ENCODE measurements at regions not wholly inside any gene's neighbourhood (a gene's known extent, or its start where the extent isn't known, plus 50 kb on each side); places are given as distances from the start of the nearest gene placed in this dataset.

GRCh38 chr14:98950353-98950895 lies 321.6 kb downstream of the BCL11B start:
- TF ChIP-seq POLR2AphosphoS5 (IDR thresholded peaks at IDR 0.05; ENCODE audit: low read depth, low read length) (no peak), TAF1 (IDR thresholded peaks at IDR 0.05; ENCODE audit: low read depth, low read length) (no peak), POLR2A (IDR thresholded peaks at IDR 0.05; ENCODE audit: low read depth, low read length) (no peak), SPI1 (IDR thresholded peaks at IDR 0.05; ENCODE audit: low read depth, low read length) (no peak), PAX5 (IDR thresholded peaks at IDR 0.05; ENCODE audit: insufficient read depth, low read length, severe bottlenecking) (no peak)

Measured in GM12891 (cell line).